ENCODE measurements at regions not wholly inside any gene's neighbourhood (a gene's known extent, or its start where the extent isn't known, plus 50 kb on each side); places are given as distances from the start of the nearest gene placed in this dataset.

DNA sequence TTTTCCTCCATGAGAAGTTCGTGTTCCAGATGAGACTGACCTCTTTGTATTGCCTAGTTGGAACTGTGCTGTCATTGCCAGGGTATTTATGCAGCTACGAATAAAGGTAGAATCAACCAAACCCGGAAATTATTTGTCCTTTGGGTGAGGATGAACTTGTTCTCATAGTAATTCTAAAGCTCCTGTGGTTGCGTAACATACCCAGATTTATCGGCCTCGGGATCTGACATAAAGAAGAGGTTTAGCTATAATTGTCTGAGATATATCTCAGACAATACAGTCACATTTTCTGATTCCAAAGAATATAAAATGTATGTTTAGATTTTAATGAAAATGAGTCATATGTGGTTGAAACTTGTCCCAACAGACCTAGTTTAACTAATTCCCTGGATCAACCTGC is 628.7 kb upstream of the LINC00305 start:
- TF ChIP-seq, protein P1, sequence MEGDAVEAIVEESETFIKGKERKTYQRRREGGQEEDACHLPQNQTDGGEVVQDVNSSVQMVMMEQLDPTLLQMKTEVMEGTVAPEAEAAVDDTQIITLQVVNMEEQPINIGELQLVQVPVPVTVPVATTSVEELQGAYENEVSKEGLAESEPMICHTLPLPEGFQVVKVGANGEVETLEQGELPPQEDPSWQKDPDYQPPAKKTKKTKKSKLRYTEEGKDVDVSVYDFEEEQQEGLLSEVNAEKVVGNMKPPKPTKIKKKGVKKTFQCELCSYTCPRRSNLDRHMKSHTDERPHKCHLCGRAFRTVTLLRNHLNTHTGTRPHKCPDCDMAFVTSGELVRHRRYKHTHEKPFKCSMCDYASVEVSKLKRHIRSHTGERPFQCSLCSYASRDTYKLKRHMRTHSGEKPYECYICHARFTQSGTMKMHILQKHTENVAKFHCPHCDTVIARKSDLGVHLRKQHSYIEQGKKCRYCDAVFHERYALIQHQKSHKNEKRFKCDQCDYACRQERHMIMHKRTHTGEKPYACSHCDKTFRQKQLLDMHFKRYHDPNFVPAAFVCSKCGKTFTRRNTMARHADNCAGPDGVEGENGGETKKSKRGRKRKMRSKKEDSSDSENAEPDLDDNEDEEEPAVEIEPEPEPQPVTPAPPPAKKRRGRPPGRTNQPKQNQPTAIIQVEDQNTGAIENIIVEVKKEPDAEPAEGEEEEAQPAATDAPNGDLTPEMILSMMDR (IDR thresholded peaks at IDR 0.05), result no peak
- no peaks in the 10 kb centered on the region for H3K4me1 ChIP-seq
- no peak overlapping the region for H3K27ac ChIP-seq
- H3K36me3 ChIP-seq, result no peaks in the 10 kb centered on the region
- H3K4me3 ChIP-seq, result no peak overlapping the region
- intact Hi-C loops (cut with DNase I), result no loop called here
- no peaks in the 10 kb centered on the region for H3K27me3 ChIP-seq
- 86 to 88% methylated on average over 6 of the region's 6 CpGs for WGBS, 2 donors
- ATAC-seq (no peak), DNase-seq (no peak)
- H3K9me3 ChIP-seq, result peaks cover 0 to 5% (median 0%) of the 10 kb centered on the region in 11 donors

DNA sequence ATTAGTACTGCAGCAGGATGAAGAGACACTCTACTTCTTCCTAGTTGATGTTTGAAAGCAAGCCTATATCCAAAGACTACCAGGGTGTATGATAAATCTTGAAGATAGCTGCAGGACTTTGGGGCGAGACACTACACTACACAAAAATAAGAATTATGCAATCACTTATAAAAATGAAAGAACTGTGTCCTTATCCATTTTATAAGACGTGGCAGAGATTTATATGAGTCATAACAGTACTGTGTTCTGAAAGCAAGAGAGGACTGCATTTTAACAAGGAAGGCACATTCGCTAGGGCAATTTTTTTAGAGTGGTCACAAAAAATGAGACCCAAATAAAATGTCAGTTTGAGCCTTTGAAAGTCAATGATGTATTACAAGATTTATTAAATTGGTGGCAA is 617.0 kb upstream of the LINC00305 start:
- no peaks in the 10 kb centered on the region for H3K27me3 ChIP-seq
- TF ChIP-seq, protein P1 (IDR thresholded peaks at IDR 0.05), result no peak
- ATAC-seq, result no peak
- DNase-seq, result no peak
- peaks cover 0 to 5% (median 0%) of the 10 kb centered on the region in 11 donors for H3K9me3 ChIP-seq
- no peaks in the 10 kb centered on the region for H3K4me1 ChIP-seq
- 71 to 73% methylated on average over 3 of the region's 3 CpGs for WGBS, 2 donors
- H3K27ac ChIP-seq, result no peak overlapping the region
- intact Hi-C loops (cut with DNase I), result no loop called here
- H3K36me3 ChIP-seq, result no peaks in the 10 kb centered on the region
- H3K4me3 ChIP-seq, result no peak overlapping the region

DNA sequence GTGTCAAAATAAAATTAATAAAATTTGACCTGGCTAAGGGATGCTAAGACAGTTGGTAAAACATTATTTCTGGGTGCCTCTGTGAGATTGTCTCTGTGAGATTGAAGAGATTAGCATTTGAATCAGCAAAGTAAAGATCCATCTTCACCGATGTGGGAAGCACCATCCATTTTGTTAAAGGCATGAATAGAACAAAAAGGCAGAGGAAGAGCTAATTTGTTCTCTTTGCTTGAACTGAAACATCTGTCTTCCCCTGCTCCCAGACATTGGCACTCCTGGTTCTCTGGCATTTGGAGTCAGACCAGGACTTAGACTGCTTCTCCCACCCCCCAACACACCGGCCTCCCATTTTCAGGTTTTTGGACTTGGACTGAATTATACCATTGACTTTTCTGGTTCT is 603.8 kb upstream of the LINC00305 start:
- no peaks in the 10 kb centered on the region for H3K9me3 ChIP-seq
- intact Hi-C loops (cut with DNase I), result no loop called here
- H3K4me3 ChIP-seq, result no peak overlapping the region
- no peaks in the 10 kb centered on the region for H3K4me1 ChIP-seq
- TF ChIP-seq, protein P1 (IDR thresholded peaks at IDR 0.05), result no peak
- no peak overlapping the region for H3K27ac ChIP-seq
- ATAC-seq (no peak), DNase-seq (no peak)
- no peaks in the 10 kb centered on the region for H3K36me3 ChIP-seq
- H3K27me3 ChIP-seq, result no peaks in the 10 kb centered on the region
- 75 to 80% methylated on average over 2 of the region's 2 CpGs for WGBS, 2 donors

DNA sequence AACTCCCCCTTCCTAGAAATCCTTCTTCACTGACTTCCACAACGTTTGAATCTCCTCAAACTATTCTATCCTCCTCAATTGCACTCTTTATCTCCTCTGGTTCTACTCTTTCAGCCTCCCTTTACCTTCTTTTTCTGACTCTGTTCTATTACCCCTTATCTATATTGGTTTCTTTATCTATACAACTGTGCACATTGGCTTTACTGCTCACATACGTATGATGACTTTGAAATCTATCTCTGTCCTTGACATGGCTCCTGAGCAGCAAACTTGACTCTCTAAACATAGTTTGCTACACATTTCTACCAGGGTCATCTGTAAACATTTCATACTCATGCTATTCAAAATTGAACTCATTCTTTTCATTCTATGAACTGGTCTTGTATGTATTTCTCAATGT is 601.0 kb upstream of the LINC00305 start:
- Histone ChIP-seq H3K27ac (no peak overlapping the region), H3K4me3 (no peak overlapping the region), H3K27me3 (no peaks in the 10 kb centered on the region), H3K9me3 (peaks cover 0 to 5% (median 0%) of the 10 kb centered on the region in 11 donors), H3K36me3 (no peaks in the 10 kb centered on the region), H3K4me1 (no peaks in the 10 kb centered on the region)
- WGBS, 2 donors, result 57 to 63% methylated on average over 2 of the region's 2 CpGs
- TF ChIP-seq, protein P1 (IDR thresholded peaks at IDR 0.05), result no peak
- ATAC-seq, result no peak
- no peak for DNase-seq
- intact Hi-C loops (cut with DNase I), result no loop called here

DNA sequence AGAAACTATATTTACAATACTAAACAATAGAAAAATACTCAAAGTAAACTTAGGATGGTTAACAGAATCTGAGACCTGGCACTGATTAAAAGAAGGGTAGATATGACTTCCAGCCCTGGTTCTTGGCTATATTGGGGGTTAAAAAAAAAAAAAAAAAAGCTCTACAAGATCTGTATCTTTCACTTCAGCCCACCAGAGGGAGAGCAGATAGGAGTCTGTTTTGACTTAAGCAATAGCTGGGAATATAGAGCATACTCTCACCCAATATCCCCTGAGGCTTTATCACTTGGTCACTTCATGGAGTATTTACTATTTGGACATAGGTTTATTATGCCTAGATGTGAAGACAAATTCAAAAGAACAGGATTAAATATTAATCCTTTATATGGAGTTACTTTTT is 598.9 kb upstream of the LINC00305 start:
- no peaks in the 10 kb centered on the region for H3K4me1 ChIP-seq
- H3K27me3 ChIP-seq, result no peaks in the 10 kb centered on the region
- TF ChIP-seq, protein P1 (IDR thresholded peaks at IDR 0.05), result no peak
- H3K9me3 ChIP-seq, result peaks cover 0 to 14% (median 0%) of the 10 kb centered on the region in 11 donors
- DNase-seq, result no peak
- no peaks in the 10 kb centered on the region for H3K36me3 ChIP-seq
- intact Hi-C loops (cut with DNase I), result no loop called here
- H3K4me3 ChIP-seq, result no peak overlapping the region
- no peak for ATAC-seq
- no peak overlapping the region for H3K27ac ChIP-seq

Data from heart right ventricle (tissue), 16 donors.